HUES48 (cell line): ENCODE measurements at regions not wholly inside any gene's neighbourhood (a gene's known extent, or its start where the extent isn't known, plus 50 kb on each side); places are given as distances from the start of the nearest gene placed in this dataset.

Experiments
- H3K27ac ChIP-seq: one replicate; pipeline ENCODE4 v1.7.0; 2013; ENCODE audit warnings: low read depth, low read length, inconsistent platforms
- H3K27me3 ChIP-seq: 2 replicates; pipeline ENCODE4 v1.6.1; 2013; ENCODE audit warnings: mild to moderate bottlenecking, low read length; ENCODE audit not compliant: control insufficient read depth, insufficient read depth
- H3K36me3 ChIP-seq: 2 replicates; pipeline ENCODE4 v1.6.1; 2013; ENCODE audit warnings: low read length; ENCODE audit not compliant: control insufficient read depth, insufficient read depth
- H3K4me1 ChIP-seq: 2 replicates; pipeline ENCODE4 v1.6.1; 2013; ENCODE audit warnings: mild to moderate bottlenecking, low read length; ENCODE audit not compliant: control insufficient read depth, insufficient read depth
- H3K4me3 ChIP-seq: 2 replicates; pipeline ENCODE4 v1.5.1; 2013; ENCODE audit warnings: mild to moderate bottlenecking, low read depth, low read length
- H3K9ac ChIP-seq: 2 replicates; pipeline ENCODE4 v1.6.1; 2013; ENCODE audit warnings: mild to moderate bottlenecking, low read depth, low read length, moderate library complexity
- H3K9me3 ChIP-seq: 2 replicates; pipeline ENCODE4 v1.6.1; 2013; ENCODE audit warnings: low read length; ENCODE audit not compliant: control insufficient read depth, insufficient read depth

- Histone ChIP-seq H3K27me3 (no peaks in the 10 kb centered on the region), H3K9me3 (no peaks in the 10 kb centered on the region), H3K9ac (no peak overlapping the region), H3K4me1 (peaks cover 32% of the 10 kb centered on the region), H3K27ac (no peak overlapping the region), H3K36me3 (no peaks in the 10 kb centered on the region), H3K4me3 (no peak overlapping the region)
Measured at GRCh38 chr12:91379051-91379775, 196.6 kb upstream of the DCN start.

- Histone ChIP-seq H3K9me3 (no peaks in the 10 kb centered on the region), H3K27ac (no peak overlapping the region), H3K4me1 (peaks cover 28% of the 10 kb centered on the region), H3K4me3 (no peak overlapping the region), H3K36me3 (no peaks in the 10 kb centered on the region), H3K9ac (no peak overlapping the region), H3K27me3 (no peaks in the 10 kb centered on the region)
Measured at GRCh38 chr12:91377436-91377835, 194.8 kb upstream of the DCN start.

GRCh38 chr12:91373086-91373485 is 190.5 kb upstream of the DCN start:
- H3K9me3 ChIP-seq, result no peaks in the 10 kb centered on the region
- H3K27ac ChIP-seq, result no peak overlapping the region
- no peaks in the 10 kb centered on the region for H3K36me3 ChIP-seq
- H3K9ac ChIP-seq, result no peak overlapping the region
- no peaks in the 10 kb centered on the region for H3K27me3 ChIP-seq
- H3K4me3 ChIP-seq, result no peak overlapping the region
- peaks cover 18% of the 10 kb centered on the region for H3K4me1 ChIP-seq

DNA sequence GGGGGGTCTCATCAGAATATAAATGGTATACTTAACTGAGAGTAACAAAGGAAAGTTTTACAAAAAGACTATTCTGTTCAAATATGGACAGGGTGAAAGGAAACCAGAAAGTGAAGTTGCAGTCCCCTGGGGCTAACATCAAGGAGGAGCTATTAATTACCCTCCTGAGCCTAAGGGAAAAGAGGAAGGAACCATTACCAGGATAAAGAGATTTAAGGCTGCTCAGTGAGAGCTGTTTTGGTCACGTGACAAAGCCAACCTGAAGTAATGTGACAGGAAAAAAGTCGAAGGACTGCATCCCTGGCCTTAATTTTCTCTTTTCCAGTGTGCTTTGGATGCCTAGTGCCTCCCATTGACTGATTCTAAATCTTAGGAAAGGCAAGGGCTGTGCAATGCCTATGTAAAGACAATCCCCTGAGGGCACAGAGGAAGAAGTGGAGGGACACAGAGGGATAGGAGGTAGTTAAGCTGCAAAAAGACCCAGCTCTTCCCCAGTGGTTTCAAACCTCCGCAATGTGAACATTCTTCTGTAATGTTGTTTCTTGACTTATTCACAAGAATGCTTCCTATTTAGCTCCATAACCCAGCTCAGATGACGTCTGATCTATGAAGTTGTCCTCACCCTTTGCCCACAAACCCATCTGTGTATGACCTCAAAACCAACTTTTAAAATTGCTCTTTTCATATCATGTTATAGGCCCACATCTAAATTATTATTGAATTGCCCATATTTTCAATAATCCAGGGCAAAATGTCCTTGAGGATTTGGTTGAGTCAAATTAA is 187.7 kb upstream of the DCN start:
- Histone ChIP-seq H3K9ac (no peak overlapping the region), H3K4me1 (peaks cover 11% of the 10 kb centered on the region), H3K27me3 (no peaks in the 10 kb centered on the region), H3K4me3 (no peak overlapping the region), H3K9me3 (no peaks in the 10 kb centered on the region), H3K36me3 (no peaks in the 10 kb centered on the region), H3K27ac (peak overlapping the region; percentile 55)

DNA sequence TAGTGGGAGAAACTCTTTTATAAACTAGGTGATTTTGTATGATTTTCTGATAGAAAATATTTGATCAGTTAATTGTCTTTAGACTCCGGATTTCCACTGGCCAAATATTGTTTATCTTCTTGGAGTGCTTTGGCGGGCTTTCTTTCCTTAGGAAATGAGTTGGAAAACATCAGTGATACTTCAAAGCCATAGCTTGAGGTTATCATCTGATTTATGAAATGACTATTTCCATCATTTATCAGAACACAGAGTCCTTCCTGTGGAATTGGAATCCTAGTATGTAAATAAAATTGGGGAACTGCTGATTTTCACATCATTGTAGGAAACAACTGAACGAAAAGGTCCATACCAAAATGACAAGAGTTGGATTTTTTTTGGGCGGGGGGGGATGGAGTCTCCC is 186.0 kb upstream of the DCN start:
- Histone ChIP-seq H3K4me1 (peaks cover 11% of the 10 kb centered on the region), H3K9me3 (no peaks in the 10 kb centered on the region), H3K36me3 (no peaks in the 10 kb centered on the region), H3K4me3 (no peak overlapping the region), H3K9ac (no peak overlapping the region), H3K27ac (no peak overlapping the region), H3K27me3 (no peaks in the 10 kb centered on the region)

DNA sequence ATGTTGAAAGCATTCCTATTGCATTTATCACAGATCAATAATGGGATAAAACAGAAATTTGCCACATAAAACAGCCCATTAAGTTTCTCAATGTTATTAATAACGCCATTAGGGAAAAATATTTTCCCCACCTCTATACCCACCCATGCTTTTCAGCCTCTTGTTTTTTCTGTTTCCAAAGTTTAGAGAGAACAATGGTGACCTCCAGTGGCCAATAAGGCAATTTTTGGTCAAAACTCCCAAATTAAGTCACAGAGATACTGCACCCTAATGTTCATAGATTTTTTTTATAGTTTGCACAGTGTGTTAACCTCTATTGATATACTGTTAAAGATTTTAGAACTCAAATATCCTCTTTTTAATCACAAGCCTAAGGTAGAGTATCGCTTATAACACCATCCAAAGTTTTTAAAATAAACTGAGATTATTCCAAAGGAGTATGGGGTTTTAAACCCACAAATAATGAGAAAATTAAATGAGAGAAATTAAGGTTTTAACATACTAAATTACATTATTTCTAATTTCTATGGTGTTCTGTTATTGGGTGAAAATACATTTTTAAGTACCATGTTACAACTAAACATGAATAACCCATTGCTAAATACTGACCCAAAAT is 184.7 kb upstream of the DCN start:
- no peak overlapping the region for H3K9ac ChIP-seq
- H3K4me3 ChIP-seq, result no peak overlapping the region
- no peaks in the 10 kb centered on the region for H3K9me3 ChIP-seq
- H3K27ac ChIP-seq, result no peak overlapping the region
- no peaks in the 10 kb centered on the region for H3K27me3 ChIP-seq
- H3K36me3 ChIP-seq, result no peaks in the 10 kb centered on the region
- peaks cover 12% of the 10 kb centered on the region for H3K4me1 ChIP-seq

- H3K4me1 ChIP-seq, result peaks cover 8% of the 10 kb centered on the region; the same call in 1 of the 2 replicates
- H3K4me3 ChIP-seq, result no peak overlapping the region
- no peaks in the 10 kb centered on the region for H3K9me3 ChIP-seq
- no peak overlapping the region for H3K27ac ChIP-seq
- H3K27me3 ChIP-seq, result no peaks in the 10 kb centered on the region
- H3K9ac ChIP-seq, result no peak overlapping the region
- no peaks in the 10 kb centered on the region for H3K36me3 ChIP-seq
Measured at GRCh38 chr12:91364471-91365184, 182.0 kb upstream of the DCN start.

DNA sequence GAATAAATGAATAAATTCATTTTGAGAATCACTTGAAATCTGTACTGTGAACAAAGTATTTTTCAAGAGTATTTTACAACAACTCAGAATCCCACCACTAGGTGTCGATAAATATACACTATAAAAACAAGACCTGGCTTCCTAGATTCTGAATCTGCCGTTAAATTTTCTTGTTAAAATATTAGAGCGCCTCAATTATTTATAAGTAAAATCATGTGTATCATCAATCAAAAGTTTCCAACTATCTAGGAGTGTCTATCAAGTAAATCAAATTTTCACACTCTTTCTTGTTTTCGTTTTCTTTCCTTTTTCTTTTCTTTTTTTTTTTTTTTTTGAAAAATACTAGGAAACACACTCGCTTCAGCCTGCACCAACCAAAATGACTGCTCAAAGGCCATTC is 179.2 kb upstream of the DCN start:
- no peak overlapping the region for H3K4me3 ChIP-seq
- H3K27me3 ChIP-seq, result no peaks in the 10 kb centered on the region
- no peaks in the 10 kb centered on the region for H3K9me3 ChIP-seq
- H3K4me1 ChIP-seq, result peaks cover 7% of the 10 kb centered on the region; the same call in 1 of the 2 replicates
- H3K27ac ChIP-seq, result no peak overlapping the region
- no peak overlapping the region for H3K9ac ChIP-seq
- no peaks in the 10 kb centered on the region for H3K36me3 ChIP-seq

- Histone ChIP-seq H3K27me3 (no peaks in the 10 kb centered on the region), H3K9ac (no peak overlapping the region), H3K4me1 (peaks cover 6% of the 10 kb centered on the region; the same call in 1 of the 2 replicates), H3K36me3 (no peaks in the 10 kb centered on the region), H3K9me3 (no peaks in the 10 kb centered on the region), H3K4me3 (no peak overlapping the region), H3K27ac (no peak overlapping the region)
Measured at GRCh38 chr12:91357381-91357780, 174.8 kb upstream of the DCN start.

DNA sequence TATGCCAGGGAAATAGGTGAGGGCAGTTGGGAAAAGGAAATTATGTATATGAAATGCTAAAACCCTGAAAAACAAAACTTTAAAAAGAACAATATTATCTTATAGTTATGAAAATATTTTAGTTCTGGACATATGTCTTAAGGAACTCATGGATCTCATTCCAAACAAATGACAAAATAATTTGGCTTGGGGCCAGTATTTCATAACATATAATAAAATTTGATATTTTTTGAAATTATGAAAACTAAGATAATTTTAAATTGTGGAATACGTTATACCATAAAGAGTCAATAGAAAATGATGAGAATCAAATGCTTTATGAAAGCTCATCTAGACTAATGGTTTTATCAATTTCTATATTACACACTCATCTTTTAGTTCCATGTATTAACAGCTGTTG is 173.8 kb upstream of the DCN start:
- Histone ChIP-seq H3K36me3 (no peaks in the 10 kb centered on the region), H3K4me1 (no peaks in the 10 kb centered on the region), H3K9me3 (no peaks in the 10 kb centered on the region), H3K9ac (no peak overlapping the region), H3K27me3 (no peaks in the 10 kb centered on the region), H3K27ac (no peak overlapping the region), H3K4me3 (no peak overlapping the region)
